C4-2B (cell line): ENCODE measurements at regions not wholly inside any gene's neighbourhood (a gene's known extent, or its start where the extent isn't known, plus 50 kb on each side); places are given as distances from the start of the nearest gene placed in this dataset.

Experiments
- ZFX ChIP-seq: fragments of 450-650 bp; IDR thresholded peaks from 2 replicates; pipeline ENCODE4 v1.6.1; 2017
- TF ChIP-seq, protein P1 (sequence below): fragments of 450-650 bp; conservative IDR thresholded peaks from 2 replicates; pipeline ENCODE4 v1.5.1; 2017; ENCODE audit warnings: mild to moderate bottlenecking

DNA sequence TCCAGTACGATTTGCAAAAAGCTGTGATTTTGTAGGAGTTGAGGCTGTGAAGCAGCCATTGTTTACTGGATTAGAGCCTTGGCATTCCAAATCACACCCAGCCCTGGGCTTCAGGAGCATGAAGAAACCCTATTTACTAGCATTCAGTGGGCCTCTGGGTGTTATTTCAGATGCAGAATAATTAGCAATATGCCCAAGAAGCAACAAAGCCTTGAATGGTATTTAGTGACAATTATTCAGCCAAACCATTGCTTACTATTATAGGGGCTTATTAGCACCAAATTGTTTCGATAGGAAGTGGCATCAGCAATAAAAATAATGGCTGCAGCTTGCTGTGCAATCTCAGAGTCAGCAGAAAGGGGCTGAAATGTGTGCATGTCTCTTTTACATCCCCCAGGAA lies 166.6 kb upstream of the SHISA6 start:
- TF ChIP-seq, protein P1, sequence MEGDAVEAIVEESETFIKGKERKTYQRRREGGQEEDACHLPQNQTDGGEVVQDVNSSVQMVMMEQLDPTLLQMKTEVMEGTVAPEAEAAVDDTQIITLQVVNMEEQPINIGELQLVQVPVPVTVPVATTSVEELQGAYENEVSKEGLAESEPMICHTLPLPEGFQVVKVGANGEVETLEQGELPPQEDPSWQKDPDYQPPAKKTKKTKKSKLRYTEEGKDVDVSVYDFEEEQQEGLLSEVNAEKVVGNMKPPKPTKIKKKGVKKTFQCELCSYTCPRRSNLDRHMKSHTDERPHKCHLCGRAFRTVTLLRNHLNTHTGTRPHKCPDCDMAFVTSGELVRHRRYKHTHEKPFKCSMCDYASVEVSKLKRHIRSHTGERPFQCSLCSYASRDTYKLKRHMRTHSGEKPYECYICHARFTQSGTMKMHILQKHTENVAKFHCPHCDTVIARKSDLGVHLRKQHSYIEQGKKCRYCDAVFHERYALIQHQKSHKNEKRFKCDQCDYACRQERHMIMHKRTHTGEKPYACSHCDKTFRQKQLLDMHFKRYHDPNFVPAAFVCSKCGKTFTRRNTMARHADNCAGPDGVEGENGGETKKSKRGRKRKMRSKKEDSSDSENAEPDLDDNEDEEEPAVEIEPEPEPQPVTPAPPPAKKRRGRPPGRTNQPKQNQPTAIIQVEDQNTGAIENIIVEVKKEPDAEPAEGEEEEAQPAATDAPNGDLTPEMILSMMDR: no peak
- no peak for TF ChIP-seq ZFX
